ENCODE measurements at regions not wholly inside any gene's neighbourhood (a gene's known extent, or its start where the extent isn't known, plus 50 kb on each side); places are given as distances from the start of the nearest gene placed in this dataset.

GRCh38 chr4:71181332-71181731, 157.5 kb upstream of the SLC4A4 start:
- TF ChIP-seq CTCF (IDR thresholded peaks at IDR 0.05; ENCODE audit: poor library complexity) (no peak), EZH2phosphoT487 (IDR thresholded peaks at IDR 0.05; ENCODE audit: low read depth, severe bottlenecking, unreplicated experiment) (no peak), EZH2 (IDR thresholded peaks at IDR 0.05; ENCODE audit: borderline replicate concordance) (no peak)
